ENCODE measurements at regions not wholly inside any gene's neighbourhood (a gene's known extent, or its start where the extent isn't known, plus 50 kb on each side); places are given as distances from the start of the nearest gene placed in this dataset.

GRCh38 chr5:14081791-14082190, 61.4 kb upstream of the TRIO start:
- no peak for DNase-seq (ENCODE audit: extremely low read depth, insufficient read length)
- H3K4me3 ChIP-seq (replicated peaks; ENCODE audit: low read depth, low read length): no peak overlapping the region
- H3K36me3 ChIP-seq (ENCODE audit: control insufficient read depth, insufficient read depth, low read length): no peaks in the 10 kb centered on the region
- H3K27me3 ChIP-seq (replicated peaks; ENCODE audit: control insufficient read depth, insufficient read depth, low read length): no peaks in the 10 kb centered on the region
- TF ChIP-seq, protein P1, sequence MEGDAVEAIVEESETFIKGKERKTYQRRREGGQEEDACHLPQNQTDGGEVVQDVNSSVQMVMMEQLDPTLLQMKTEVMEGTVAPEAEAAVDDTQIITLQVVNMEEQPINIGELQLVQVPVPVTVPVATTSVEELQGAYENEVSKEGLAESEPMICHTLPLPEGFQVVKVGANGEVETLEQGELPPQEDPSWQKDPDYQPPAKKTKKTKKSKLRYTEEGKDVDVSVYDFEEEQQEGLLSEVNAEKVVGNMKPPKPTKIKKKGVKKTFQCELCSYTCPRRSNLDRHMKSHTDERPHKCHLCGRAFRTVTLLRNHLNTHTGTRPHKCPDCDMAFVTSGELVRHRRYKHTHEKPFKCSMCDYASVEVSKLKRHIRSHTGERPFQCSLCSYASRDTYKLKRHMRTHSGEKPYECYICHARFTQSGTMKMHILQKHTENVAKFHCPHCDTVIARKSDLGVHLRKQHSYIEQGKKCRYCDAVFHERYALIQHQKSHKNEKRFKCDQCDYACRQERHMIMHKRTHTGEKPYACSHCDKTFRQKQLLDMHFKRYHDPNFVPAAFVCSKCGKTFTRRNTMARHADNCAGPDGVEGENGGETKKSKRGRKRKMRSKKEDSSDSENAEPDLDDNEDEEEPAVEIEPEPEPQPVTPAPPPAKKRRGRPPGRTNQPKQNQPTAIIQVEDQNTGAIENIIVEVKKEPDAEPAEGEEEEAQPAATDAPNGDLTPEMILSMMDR (IDR thresholded peaks at IDR 0.05; ENCODE audit: insufficient read depth, low read length, poor library complexity, severe bottlenecking): no peak

DNA sequence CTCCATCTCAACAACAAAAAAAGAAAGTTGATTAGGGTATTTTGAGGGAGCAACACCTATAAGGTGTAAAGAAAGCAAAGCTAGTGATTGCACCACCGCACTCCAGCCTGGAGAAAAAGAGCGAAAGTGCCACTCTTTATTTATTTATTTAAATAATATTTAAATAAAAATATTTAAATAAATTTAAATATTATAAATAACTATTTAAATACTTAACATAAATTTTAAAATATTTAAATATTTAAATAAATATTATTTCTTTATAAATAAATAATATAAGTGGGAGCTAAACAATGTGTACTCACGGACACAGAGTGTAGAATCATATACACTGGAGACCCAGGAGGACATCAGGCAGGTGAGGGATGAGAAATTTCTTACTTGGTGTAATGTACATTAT, 64.4 kb upstream of the TRIO start:
- H3K27me3 ChIP-seq (replicated peaks; ENCODE audit: control insufficient read depth, insufficient read depth, low read length): no peaks in the 10 kb centered on the region
- H3K4me3 ChIP-seq (replicated peaks; ENCODE audit: low read depth, low read length): no peak overlapping the region
- DNase-seq (ENCODE audit: extremely low read depth, insufficient read length): no peak
- no peaks in the 10 kb centered on the region for H3K36me3 ChIP-seq (ENCODE audit: control insufficient read depth, insufficient read depth, low read length)
- TF ChIP-seq, protein P1 (IDR thresholded peaks at IDR 0.05; ENCODE audit: insufficient read depth, low read length, poor library complexity, severe bottlenecking): no peak

GRCh38 chr5:14077501-14077900, 65.6 kb upstream of the TRIO start:
- no peak for DNase-seq (ENCODE audit: extremely low read depth, insufficient read length)
- Histone ChIP-seq H3K4me3 (replicated peaks; ENCODE audit: low read depth, low read length) (no peak overlapping the region), H3K27me3 (replicated peaks; ENCODE audit: control insufficient read depth, insufficient read depth, low read length) (no peaks in the 10 kb centered on the region), H3K36me3 (ENCODE audit: control insufficient read depth, insufficient read depth, low read length) (no peaks in the 10 kb centered on the region)
- TF ChIP-seq, protein P1 (IDR thresholded peaks at IDR 0.05; ENCODE audit: insufficient read depth, low read length, poor library complexity, severe bottlenecking): no peak

- Histone ChIP-seq H3K27me3 (replicated peaks; ENCODE audit: control insufficient read depth, insufficient read depth, low read length) (no peaks in the 10 kb centered on the region), H3K36me3 (ENCODE audit: control insufficient read depth, insufficient read depth, low read length) (no peaks in the 10 kb centered on the region), H3K4me3 (replicated peaks; ENCODE audit: low read depth, low read length) (no peak overlapping the region)
- TF ChIP-seq, protein P1 (IDR thresholded peaks at IDR 0.05; ENCODE audit: insufficient read depth, low read length, poor library complexity, severe bottlenecking): no peak
- no peak for DNase-seq (ENCODE audit: extremely low read depth, insufficient read length)
These were observed 66.6 kb upstream of the TRIO start for GRCh38 chr5:14076561-14076960.

- TF ChIP-seq, protein P1 (IDR thresholded peaks at IDR 0.05; ENCODE audit: insufficient read depth, low read length, poor library complexity, severe bottlenecking): no peak
- Histone ChIP-seq H3K36me3 (ENCODE audit: control insufficient read depth, insufficient read depth, low read length) (no peaks in the 10 kb centered on the region), H3K27me3 (replicated peaks; ENCODE audit: control insufficient read depth, insufficient read depth, low read length) (no peaks in the 10 kb centered on the region), H3K4me3 (replicated peaks; ENCODE audit: low read depth, low read length) (no peak overlapping the region)
- DNase-seq (ENCODE audit: extremely low read depth, insufficient read length): no peak
These were observed 67.2 kb upstream of the TRIO start for GRCh38 chr5:14075937-14076336.

GRCh38 chr5:14071433-14071832, 71.7 kb upstream of the TRIO start:
- no peaks in the 10 kb centered on the region for H3K36me3 ChIP-seq (ENCODE audit: control insufficient read depth, insufficient read depth, low read length)
- H3K27me3 ChIP-seq (replicated peaks; ENCODE audit: control insufficient read depth, insufficient read depth, low read length): no peaks in the 10 kb centered on the region; the same call in 1 of the 2 replicates
- no peak for DNase-seq (ENCODE audit: extremely low read depth, insufficient read length)
- TF ChIP-seq, protein P1 (IDR thresholded peaks at IDR 0.05; ENCODE audit: insufficient read depth, low read length, poor library complexity, severe bottlenecking): no peak
- no peak overlapping the region for H3K4me3 ChIP-seq (replicated peaks; ENCODE audit: low read depth, low read length)
